ENCODE measurements at regions not wholly inside any gene's neighbourhood (a gene's known extent, or its start where the extent isn't known, plus 50 kb on each side); places are given as distances from the start of the nearest gene placed in this dataset.
A peak's percentile ranks its signal among the peaks of the same experiment; 100 is the strongest.
"Not testable (repeated sequence)": the region's sequence is repeated elsewhere in the genome, so short reads cannot be mapped to it uniquely, and the experiment has no call there.

DNA sequence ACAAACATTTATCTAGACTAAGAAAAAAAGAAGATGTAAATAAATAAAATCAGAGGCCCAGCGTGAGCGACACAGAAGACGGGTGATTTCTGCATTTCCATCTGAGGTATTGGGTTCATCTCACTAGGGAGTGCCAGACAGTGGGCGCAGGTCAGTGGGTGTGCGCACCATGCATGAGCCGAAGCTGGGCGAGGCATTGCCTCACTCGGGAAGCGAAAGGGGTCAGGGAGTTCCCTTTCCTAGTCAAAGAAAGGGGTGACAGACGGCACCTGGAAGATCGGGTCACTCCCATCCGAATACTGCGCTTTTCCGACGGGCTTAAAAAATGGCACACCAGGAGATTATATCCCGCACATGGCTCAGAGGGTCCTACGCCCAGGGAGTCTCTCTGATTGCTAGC is 79.5 kb upstream of the ABCD2 start:
- not testable (repeated sequence) for DNase-seq

DNA sequence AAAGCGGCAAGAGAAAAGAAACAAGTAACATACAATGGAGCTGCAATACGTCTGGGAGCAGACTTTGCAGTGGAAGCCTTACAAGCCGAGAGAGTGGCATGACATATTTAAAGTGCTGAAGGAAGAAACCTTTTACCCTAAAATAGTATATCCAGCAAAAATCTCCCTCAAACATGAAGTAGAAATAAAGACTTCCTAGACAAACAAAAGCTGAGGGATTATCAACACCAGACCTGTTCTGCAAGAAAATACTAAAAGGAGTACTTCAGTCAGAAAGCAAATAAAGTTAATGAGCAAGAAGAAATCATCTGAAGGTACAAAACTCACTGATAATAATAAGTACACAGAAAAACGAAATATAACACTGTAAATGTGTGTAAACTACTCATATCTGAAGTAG is 77.5 kb upstream of the ABCD2 start:
- DNase-seq, result no peak

DNA sequence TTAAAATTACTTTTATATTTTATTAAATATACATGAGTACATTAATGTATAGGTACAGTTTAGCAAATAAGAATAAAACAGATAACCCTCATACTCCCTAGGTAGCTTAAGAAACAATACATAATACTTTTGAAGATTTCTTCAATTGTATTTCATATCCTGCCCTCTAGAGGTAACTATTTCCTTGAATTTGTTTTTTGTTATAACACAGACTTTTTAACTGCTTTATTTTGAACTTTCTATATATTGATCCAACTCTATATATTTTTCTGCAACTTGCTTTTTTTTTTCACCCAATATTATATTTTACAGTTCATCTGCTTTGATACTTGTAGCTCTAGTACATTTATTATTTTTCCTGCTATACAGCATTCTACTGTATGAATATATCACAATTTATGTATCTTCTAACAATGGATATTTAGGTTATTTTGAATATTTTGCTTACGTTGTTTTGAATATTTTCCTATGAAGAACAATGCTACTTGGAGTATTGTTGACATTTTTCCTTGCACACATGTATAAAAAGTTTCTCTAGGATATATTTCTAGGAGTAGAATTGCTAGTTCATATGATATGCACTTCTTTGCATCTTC is 72.8 kb upstream of the ABCD2 start:
- no peak for DNase-seq

DNA sequence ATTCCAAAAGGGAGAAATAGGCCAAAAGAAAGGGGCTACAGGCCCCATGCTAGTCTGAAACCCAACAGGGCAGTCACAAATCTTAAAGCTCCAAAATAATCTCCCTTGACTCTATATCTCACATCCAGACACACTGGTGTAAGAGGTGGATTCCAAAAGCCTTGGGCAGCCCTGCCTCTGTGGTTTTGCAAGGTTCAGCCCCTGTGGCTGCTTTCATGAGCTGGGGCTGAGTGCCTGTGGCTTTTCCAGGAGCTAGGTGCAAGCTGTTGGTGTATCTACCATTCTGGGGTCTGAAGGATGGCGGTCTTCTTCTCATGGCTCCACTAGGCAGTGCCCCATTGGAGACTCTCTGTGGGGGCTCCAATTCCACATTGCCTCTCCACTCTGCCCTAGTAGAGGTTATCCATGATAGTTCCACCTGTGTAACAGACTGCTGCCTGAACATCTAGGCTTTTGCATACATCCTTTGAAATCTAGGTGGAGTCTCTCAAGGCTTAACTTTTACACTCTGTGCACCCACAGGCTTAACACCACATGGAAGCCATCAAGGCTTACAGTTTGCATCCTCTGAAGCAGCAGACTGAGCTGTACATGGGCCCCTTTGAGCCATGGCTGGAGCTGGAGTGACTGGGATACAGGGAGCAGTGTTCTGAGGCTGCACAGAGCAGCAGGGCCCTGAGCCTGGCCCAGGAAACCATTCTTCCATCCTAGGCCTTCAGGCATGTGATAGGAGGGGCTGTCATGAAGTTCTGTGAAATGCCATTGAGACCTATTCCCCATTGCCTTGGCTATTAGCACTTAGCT is 66.5 kb upstream of the ABCD2 start:
- no peak for DNase-seq

DNA sequence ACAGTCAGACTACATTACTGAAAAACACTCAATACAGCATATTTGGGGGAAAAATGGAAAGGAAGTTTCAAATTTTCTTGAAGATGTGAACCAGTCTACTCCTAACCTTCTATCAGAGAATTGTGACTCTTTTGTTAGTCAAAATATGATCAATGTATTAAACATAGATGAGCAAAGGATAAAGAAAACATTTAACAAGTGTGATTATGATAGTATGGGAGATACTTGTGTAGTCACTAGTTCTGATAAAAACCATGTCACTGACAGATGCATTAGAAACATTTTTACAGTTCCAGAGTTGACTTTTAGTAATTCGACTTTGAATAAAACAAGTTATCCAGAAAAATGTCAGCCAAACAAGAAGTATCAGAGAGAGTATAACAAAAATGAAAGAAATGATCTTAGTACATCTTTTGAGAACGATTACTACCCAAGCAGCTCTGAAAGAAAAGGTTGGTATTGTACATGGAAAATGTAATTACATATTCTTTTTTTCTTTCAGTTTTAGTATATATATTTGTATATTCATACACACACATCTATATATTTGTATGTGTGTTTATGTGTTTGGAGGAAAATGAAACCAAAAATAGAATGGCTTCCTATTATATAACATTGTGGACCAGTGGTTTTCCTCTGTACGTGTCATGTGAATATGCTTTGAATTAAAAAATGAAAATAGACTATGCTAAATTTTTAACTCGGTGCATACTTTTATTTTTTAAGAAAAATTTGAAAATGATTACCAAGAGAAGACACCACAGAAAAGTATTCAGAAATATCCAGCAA is 63.3 kb upstream of the ABCD2 start:
- peak; percentile 61 for DNase-seq

DNA sequence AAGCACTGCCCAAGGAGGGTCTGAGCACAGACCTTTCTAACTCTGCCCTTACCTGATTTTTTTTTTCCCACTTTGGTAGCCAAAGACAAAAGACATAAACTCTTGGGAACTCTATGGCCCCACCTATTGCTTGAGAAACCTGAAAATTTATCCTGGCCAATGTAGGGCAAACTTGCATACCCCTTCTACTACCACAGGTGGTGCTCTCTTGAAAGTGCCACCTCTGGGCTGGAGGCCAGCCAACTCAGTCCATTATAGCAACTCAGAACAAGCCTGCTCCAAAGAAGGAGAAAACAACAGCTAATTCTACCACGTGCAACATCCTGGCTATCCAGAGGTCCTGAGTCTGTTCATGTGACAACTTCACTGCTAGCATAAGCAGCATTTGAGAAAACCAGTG is 55.7 kb upstream of the ABCD2 start:
- DNase-seq, result no peak

DNA sequence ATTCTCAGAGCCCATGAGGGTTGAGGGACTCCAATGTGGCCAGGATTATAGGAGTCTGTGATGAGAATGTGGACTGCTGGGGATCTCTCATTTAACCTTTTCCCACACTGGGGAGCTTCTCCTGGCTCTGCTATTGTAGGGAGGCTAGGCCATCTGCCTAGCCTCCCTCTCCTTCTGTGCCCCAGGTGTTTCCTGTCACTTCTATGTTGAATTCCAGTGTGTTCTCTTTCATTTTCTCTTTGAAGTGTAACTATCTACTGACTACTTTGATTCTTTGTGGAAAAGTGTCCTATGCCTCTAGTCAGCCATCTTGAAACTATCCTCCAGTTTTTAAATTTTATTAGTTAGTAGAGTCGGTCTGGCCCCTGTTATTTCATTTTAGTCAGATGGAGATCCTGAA is 53.4 kb upstream of the ABCD2 start:
- DNase-seq, result no peak

DNA sequence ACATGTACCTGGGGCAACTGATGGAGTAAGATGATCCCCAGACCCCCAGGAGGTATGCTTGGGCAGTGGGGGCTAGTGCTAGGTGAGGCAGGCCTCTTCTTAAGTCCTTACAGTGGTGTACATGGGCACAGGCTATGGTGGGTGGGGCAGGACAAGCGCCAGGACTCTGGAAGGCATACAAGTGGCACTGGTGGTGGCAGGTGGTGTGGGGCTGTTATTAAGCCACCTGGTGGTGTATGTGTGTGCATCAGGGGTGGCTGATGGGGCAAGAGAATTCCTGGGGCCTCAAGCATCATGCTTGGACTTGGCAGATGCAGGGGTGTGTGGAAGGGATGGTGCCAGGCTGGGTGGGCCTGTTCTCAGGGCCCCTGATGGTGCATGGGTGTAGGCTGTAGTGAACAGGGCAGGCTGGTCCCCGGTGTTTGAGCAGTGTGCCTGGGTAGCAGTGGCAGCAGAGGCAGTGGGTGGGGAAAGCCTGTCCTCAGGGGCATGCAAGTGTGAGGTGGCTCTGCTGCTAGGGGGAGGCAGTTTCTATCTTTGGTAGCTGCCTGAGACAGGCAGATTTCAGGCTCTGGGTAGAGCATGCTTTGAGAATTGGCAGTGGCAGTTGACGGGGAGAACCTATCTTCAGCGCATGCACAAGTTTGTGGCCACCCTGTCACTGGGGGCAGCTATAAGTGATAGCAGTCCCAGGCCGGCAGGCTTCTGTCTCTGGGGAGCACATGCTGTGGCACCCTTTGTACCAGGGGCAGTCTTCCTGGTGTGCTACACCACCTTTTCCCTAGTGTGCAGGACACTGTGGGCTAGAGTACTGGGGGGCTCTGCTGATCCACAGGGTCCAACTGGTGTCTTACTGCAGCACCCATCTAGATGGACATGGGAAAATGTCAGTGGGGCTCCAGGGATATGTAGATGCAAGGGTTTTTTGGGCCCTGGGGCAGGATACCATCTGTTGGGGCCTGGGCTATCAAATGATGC is 52.6 kb upstream of the ABCD2 start:
- no peak for DNase-seq

DNA sequence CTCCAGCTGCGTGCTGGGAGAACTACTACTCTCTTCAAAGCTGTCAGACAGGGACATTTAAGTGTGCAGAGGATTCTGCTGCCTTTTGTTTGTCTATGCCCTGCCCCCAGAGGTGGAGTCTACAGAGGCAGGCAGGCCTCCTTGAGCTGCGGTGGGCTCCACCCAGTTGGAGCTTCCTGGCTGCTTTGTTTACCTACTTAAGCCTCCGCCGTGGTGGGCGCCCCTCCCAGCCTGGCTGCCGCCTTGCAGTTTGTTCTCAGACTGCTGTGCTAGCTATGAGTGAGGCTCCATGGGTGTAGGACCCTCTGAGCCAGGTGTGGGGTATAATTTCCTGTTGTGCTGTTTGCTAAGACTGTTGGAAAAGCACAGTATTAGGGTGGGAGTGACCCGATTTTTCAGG is 49.9 kb upstream of the ABCD2 start:
- DNase-seq, result peak; percentile 37
